GM12878 (cell line): ENCODE measurements at regions not wholly inside any gene's neighbourhood (a gene's known extent, or its start where the extent isn't known, plus 50 kb on each side); places are given as distances from the start of the nearest gene placed in this dataset.

Experiments
- ATAC-seq: fragments of 200-7000 bp; cut with Tn5 transposase; 3 replicates; pipeline ENCODE4 v1.9.1; 2020; ENCODE audit warnings: mild to moderate bottlenecking, moderate library complexity
- BruUV-seq: library from RNA; stranded (reverse); fragments of 400-500 nt; replicated peaks from 2 replicates; lab custom pipeline; 2021; lab: Mats Ljungman, UMichigan
- CTCF ChIA-PET: fragments of 300-600 bp; sonication (Branson Sonifier 250); formaldehyde crosslinking; extraction: SDS; loops from one replicate; lab custom pipeline; 2021; ENCODE audit warnings: inconsistent platforms; lab: Yijun Ruan, JAX
- POLR2A ChIA-PET: fragments of 350-600 bp; formaldehyde crosslinking; extraction: SDS; loops from one replicate; lab custom pipeline; 2021; ENCODE audit warnings: inconsistent platforms; lab: Charles Lee
- RAD21 ChIA-PET: fragments of 300-600 bp; sonication (Branson Sonifier 250); formaldehyde crosslinking; loops from one replicate; lab custom pipeline; 2023; ENCODE audit warnings: antibody characterized with exemption; ENCODE audit not compliant: unreplicated experiment; lab: Charles Lee
- SMC1A ChIA-PET: fragments of 300-600 bp; sonication (Branson Sonifier 250); formaldehyde crosslinking; loops from one replicate; lab custom pipeline; 2023; ENCODE audit not compliant: unreplicated experiment, uncharacterized antibody; lab: Charles Lee
- DNase-seq: peaks from one replicate; pipeline ENCODE4 v3.0.0-alpha.2; 2011; ENCODE audit warnings: low read depth, low spot score
- FAIRE-seq: peaks from 3 replicates; lab custom pipeline; 2011; peaks lifted over from hg19 to GRCh38; lab: Jason Lieb, UNC
- H2AFZ ChIP-seq: 2 replicates; pipeline ENCODE4 v1.6.0; 2011; ENCODE audit warnings: low read depth, low read length, control low read depth; ENCODE audit not compliant: control insufficient read depth
- H3K27ac ChIP-seq: 2 replicates; pipeline ENCODE4 v1.5.1; 2011; ENCODE audit warnings: control low read depth; ENCODE audit not compliant: control insufficient read depth, insufficient read depth
- H3K27me3 ChIP-seq, 2 experiments: replicated peaks in 1 of 2; 2 replicates each; pipeline versions ENCODE4 v1.6.0 to v1.6.1; 2011; ENCODE audit warnings: low read length in 1 of 2; ENCODE audit not compliant: control insufficient read depth in 2 of 2, insufficient read depth in 2 of 2
- H3K36me3 ChIP-seq, 2 experiments: 2 replicates each; pipeline ENCODE4 v1.5.1; 2011; ENCODE audit warnings: low read length in 1 of 2; ENCODE audit not compliant: control insufficient read depth in 2 of 2, insufficient read depth in 2 of 2
- H3K4me1 ChIP-seq: 2 replicates; pipeline ENCODE4 v1.6.1; 2011; ENCODE audit warnings: mild to moderate bottlenecking, low read length, moderate library complexity, mixed read lengths; ENCODE audit not compliant: control insufficient read depth, insufficient read depth
- H3K4me2 ChIP-seq: 2 replicates; pipeline ENCODE4 v1.6.0; 2011; ENCODE audit warnings: control low read depth; ENCODE audit not compliant: control insufficient read depth, insufficient read depth
- H3K4me3 ChIP-seq: fragments of 200-600 bp; sonication (generic); 2 replicates; pipeline ENCODE4 v1.5.1; 2016
- H3K79me2 ChIP-seq: 2 replicates; pipeline ENCODE4 v1.6.0; 2011; ENCODE audit warnings: low read length; ENCODE audit not compliant: control insufficient read depth, insufficient read depth
- H3K9ac ChIP-seq: 2 replicates; pipeline ENCODE4 v1.8.0; 2011; ENCODE audit warnings: low read length, control low read depth, mixed read lengths; ENCODE audit not compliant: control insufficient read depth, insufficient read depth
- H3K9me3 ChIP-seq: replicated peaks from 3 replicates; pipeline ENCODE4 v1.5.1; 2011; ENCODE audit warnings: mild to moderate bottlenecking, low read length; ENCODE audit not compliant: control insufficient read depth, insufficient read depth
- H4K20me1 ChIP-seq: 2 replicates; pipeline ENCODE4 v1.6.0; 2011; ENCODE audit not compliant: control insufficient read depth, insufficient read depth
- BCL3 ChIP-seq: IDR thresholded peaks from 2 replicates; pipeline ENCODE4 v1.6.1; 2011; ENCODE audit warnings: borderline replicate concordance, low read depth, mild to moderate bottlenecking, moderate library complexity, low read length; ENCODE audit not compliant: insufficient read depth, poor library complexity, severe bottlenecking
- GABPA ChIP-seq: IDR thresholded peaks from 2 replicates; pipeline ENCODE4 v1.6.1; 2014; ENCODE audit warnings: antibody characterized with exemption, low read depth, mild to moderate bottlenecking, inconsistent platforms
- GATAD2B ChIP-seq: fragments of 450-650 bp; conservative IDR thresholded peaks from 2 replicates; pipeline ENCODE4 v1.6.1; 2017; ENCODE audit warnings: low read depth, mild to moderate bottlenecking, moderate library complexity
- MAX ChIP-seq: IDR thresholded peaks from 2 replicates; pipeline ENCODE4 v1.6.1; 2012; ENCODE audit warnings: low read depth, low read length, improper control_type of control experiment
- NR2C1 ChIP-seq: fragments of 450-650 bp; IDR thresholded peaks from 2 replicates; pipeline ENCODE4 v1.6.1; 2017; ENCODE audit warnings: antibody characterized with exemption, mild to moderate bottlenecking, moderate library complexity
- NR2F1 ChIP-seq: fragments of 450-650 bp; conservative IDR thresholded peaks from 2 replicates; pipeline ENCODE4 v1.6.1; 2017; ENCODE audit warnings: mild to moderate bottlenecking
- RB1 ChIP-seq: fragments of 450-650 bp; formaldehyde crosslinking; IDR thresholded peaks from 2 replicates; pipeline ENCODE4 v1.6.1; 2017; ENCODE audit warnings: mild to moderate bottlenecking, borderline replicate concordance
- SMC3 ChIP-seq: IDR thresholded peaks from 2 replicates; pipeline ENCODE4 v1.6.1; 2011; ENCODE audit warnings: low read length, improper control_type of control experiment, borderline replicate concordance
- SREBF2 ChIP-seq: IDR thresholded peaks from 2 replicates; pipeline ENCODE4 v1.6.1; 2012; ENCODE audit warnings: mild to moderate bottlenecking, low read length
- WRNIP1 ChIP-seq: IDR thresholded peaks from 2 replicates; pipeline ENCODE4 v1.6.1; 2011; ENCODE audit warnings: low read depth, low read length, improper control_type of control experiment, borderline replicate concordance
- YY1 ChIP-seq: IDR thresholded peaks from 2 replicates; pipeline ENCODE4 v1.6.1; 2011; ENCODE audit warnings: low read depth, mild to moderate bottlenecking, low read length
- ZNF207 ChIP-seq: fragments of 450-650 bp; IDR thresholded peaks from 2 replicates; pipeline ENCODE4 v1.6.1; 2014; ENCODE audit warnings: antibody characterized with exemption, mild to moderate bottlenecking, borderline replicate concordance
- WGBS: methylation state at CpG from one replicate; pipeline ENCODE4 v1.1.6; 2016; ENCODE audit warnings: low lambda C conversion rate; ENCODE audit not compliant: insufficient replicate concordance, insufficient coverage; ENCODE audit errors: missing lambda C conversion rate; 5-methylcytosine and 5-hydroxymethylcytosine counted together
- in situ Hi-C: fragments of 300-500 bp; cut with MboI; formaldehyde crosslinking; loops from 9 replicates; pipeline ENCODE4 v1.14.3; 2018; ENCODE audit warnings: mixed read lengths
- intact Hi-C: fragments of 100-400 bp; cut with micrococcal nuclease; formaldehyde crosslinking; loops from one replicate; pipeline ENCODE4 v1.14.2; 2022; ENCODE audit not compliant: unreplicated experiment
- TF ChIP-seq, protein P1 (sequence below): fragments of 450-650 bp; formaldehyde crosslinking; IDR thresholded peaks from 2 replicates; pipeline ENCODE4 v1.4.0; 2022; ENCODE audit warnings: mild to moderate bottlenecking, moderate library complexity

- TF ChIP-seq ZNF207, result no peak
- no peak for TF ChIP-seq SREBF2
Observed at GRCh38 chr18:44410740-44411139, 269.9 kb upstream of the SETBP1 start (continued).

DNA sequence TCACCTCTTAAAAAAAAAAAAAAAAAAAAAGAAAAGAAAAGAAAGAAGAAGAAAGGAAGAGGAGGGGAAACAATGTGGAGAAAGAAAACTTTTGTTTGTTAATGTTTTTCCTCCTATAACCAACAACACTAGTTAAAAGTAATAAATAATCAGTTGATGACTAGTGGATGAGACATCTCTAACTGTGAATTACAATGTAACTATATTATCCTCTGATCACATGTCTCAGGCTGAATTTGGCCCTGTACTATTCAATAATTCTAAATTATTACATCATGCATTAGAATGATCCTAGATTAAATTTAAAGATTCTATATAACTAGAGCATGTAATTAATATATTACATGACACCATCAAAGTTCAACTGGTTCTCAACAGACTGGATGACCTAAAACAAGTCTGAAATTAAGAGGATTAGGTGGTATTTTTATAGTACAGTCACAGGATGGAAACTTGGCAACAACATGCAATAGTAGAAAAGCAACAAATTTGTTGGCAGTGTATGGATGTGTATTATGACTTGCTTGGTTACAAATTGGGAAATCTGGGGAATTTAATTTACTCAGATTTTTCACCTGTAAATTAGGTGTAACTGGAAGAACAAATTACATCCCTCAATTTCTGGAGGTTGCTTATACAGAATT lies 269.3 kb upstream of the SETBP1 start:
- Histone ChIP-seq H2AFZ (no peak overlapping the region), H3K27me3 (no peaks in the 10 kb centered on the region), H3K9ac (no peak overlapping the region), H3K36me3 (no peaks in the 10 kb centered on the region), H3K4me3 (no peak overlapping the region), H3K27ac (no peak overlapping the region), H3K9me3 (no peaks in the 10 kb centered on the region), H4K20me1 (no peaks in the 10 kb centered on the region), H3K4me2 (no peak overlapping the region), H3K4me1 (no peaks in the 10 kb centered on the region), H3K79me2 (no peaks in the 10 kb centered on the region)
- TF ChIP-seq SMC3, result no peak
- no peak for TF ChIP-seq NR2C1
- RAD21 ChIA-PET, result no interaction called here
- SMC1A ChIA-PET, result no interaction called here
- intact Hi-C loops, result no loop called here
- POLR2A ChIA-PET, result no interaction called here
- no peak for DNase-seq
- CTCF ChIA-PET, result no interaction called here
- in situ Hi-C loops, result no loop called here
- no peak for ATAC-seq
- no TSS peak for BruUV-seq
- no peak for FAIRE-seq

- intact Hi-C loops, result no loop called here
- ChIA-PET POLR2A (no interaction called here), RAD21 (no interaction called here), CTCF (no interaction called here), SMC1A (no interaction called here)
- H3K36me3 ChIP-seq, result no peaks in the 10 kb centered on the region
- 0% methylated on average over 2 of the region's 2 CpGs for WGBS
- FAIRE-seq (no peak), DNase-seq (no peak), ATAC-seq (no peak)
- H3K4me3 ChIP-seq, result no peak overlapping the region
- H3K27me3 ChIP-seq, result no peaks in the 10 kb centered on the region
- H3K27ac ChIP-seq, result no peak overlapping the region
- in situ Hi-C loops, result no loop called here
- H3K4me2 ChIP-seq, result no peak overlapping the region
- H2AFZ ChIP-seq, result no peak overlapping the region
- H4K20me1 ChIP-seq, result no peaks in the 10 kb centered on the region
- H3K4me1 ChIP-seq, result no peaks in the 10 kb centered on the region
- H3K79me2 ChIP-seq, result no peaks in the 10 kb centered on the region
- H3K9ac ChIP-seq, result no peak overlapping the region
- no peaks in the 10 kb centered on the region for H3K9me3 ChIP-seq
- no TSS peak for BruUV-seq
- TF ChIP-seq, protein P1, sequence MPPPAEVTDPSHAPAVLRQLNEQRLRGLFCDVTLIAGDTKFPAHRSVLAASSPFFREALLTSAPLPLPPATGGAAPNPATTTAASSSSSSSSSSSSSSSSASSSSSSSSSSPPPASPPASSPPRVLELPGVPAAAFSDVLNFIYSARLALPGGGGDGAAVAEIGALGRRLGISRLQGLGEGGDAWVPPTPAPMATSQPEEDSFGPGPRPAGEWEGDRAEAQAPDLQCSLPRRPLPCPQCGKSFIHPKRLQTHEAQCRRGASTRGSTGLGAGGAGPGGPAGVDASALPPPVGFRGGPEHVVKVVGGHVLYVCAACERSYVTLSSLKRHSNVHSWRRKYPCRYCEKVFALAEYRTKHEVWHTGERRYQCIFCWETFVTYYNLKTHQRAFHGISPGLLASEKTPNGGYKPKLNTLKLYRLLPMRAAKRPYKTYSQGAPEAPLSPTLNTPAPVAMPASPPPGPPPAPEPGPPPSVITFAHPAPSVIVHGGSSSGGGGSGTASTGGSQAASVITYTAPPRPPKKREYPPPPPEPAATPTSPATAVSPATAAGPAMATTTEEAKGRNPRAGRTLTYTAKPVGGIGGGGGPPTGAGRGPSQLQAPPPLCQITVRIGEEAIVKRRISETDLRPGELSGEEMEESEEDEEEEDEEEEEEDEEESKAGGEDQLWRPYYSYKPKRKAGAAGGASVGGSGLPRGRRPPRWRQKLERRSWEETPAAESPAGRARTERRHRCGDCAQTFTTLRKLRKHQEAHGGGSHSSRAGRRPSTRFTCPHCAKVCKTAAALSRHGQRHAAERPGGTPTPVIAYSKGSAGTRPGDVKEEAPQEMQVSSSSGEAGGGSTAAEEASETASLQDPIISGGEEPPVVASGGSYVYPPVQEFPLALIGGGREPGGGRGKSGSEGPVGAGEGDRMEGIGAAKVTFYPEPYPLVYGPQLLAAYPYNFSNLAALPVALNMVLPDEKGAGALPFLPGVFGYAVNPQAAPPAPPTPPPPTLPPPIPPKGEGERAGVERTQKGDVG (CRISPR knock-in tag), result no peak
- TF ChIP-seq RB1 (no peak), YY1 (no peak), NR2F1 (no peak), WRNIP1 (no peak), MAX (no peak), GATAD2B (no peak), GABPA (no peak), BCL3 (no peak)
Observed at GRCh38 chr18:44411976-44412375, 268.7 kb upstream of the SETBP1 start.
